IPS-18c (cell line): ENCODE measurements at regions not wholly inside any gene's neighbourhood (a gene's known extent, or its start where the extent isn't known, plus 50 kb on each side); places are given as distances from the start of the nearest gene placed in this dataset.

Experiments used
- H3K4me3 ChIP-seq: 2 replicates; pipeline ENCODE4 v1.7.0; 2013; ENCODE audit warnings: low read depth, mild to moderate bottlenecking, low read length, moderate library complexity; ENCODE audit not compliant: insufficient read depth
- H3K9me3 ChIP-seq: one replicate; pipeline ENCODE4 v1.6.1; 2013; ENCODE audit warnings: mild to moderate bottlenecking, low read length, moderate library complexity; ENCODE audit not compliant: control insufficient read depth, insufficient read depth

GRCh38 chr15:25234831-25235230 lies 204.0 kb downstream of the UBE3A start:
- Histone ChIP-seq H3K4me3 (no peak overlapping the region), H3K9me3 (peaks cover 26% of the 10 kb centered on the region)

GRCh38 chr15:25235391-25235790 lies 203.4 kb downstream of the UBE3A start:
- Histone ChIP-seq H3K9me3 (peaks cover 25% of the 10 kb centered on the region), H3K4me3 (no peak overlapping the region)

- H3K4me3 ChIP-seq: no peak overlapping the region
- H3K9me3 ChIP-seq: peaks cover 26% of the 10 kb centered on the region
Measured at GRCh38 chr15:25236143-25236860, 202.5 kb downstream of the UBE3A start.

- H3K9me3 ChIP-seq: peaks cover 23% of the 10 kb centered on the region
Measured at GRCh38 chr15:25236861-25237155, 202.0 kb downstream of the UBE3A start.

GRCh38 chr15:25237291-25237978 lies 201.4 kb downstream of the UBE3A start:
- peaks cover 26% of the 10 kb centered on the region for H3K9me3 ChIP-seq
- H3K4me3 ChIP-seq: no peak overlapping the region

More at GRCh38 chr15:25236861-25237155, 202.0 kb downstream of the UBE3A start:
- no peak overlapping the region for H3K4me3 ChIP-seq

- no peak overlapping the region for H3K4me3 ChIP-seq
- H3K9me3 ChIP-seq: peaks cover 29% of the 10 kb centered on the region
Measured at GRCh38 chr15:25238126-25238525, 200.7 kb downstream of the UBE3A start.

GRCh38 chr15:25238716-25239470 lies 199.9 kb downstream of the UBE3A start:
- Histone ChIP-seq H3K9me3 (peaks cover 31% of the 10 kb centered on the region), H3K4me3 (no peak overlapping the region)

GRCh38 chr15:25239471-25240345 lies 199.1 kb downstream of the UBE3A start:
- peaks cover 25% of the 10 kb centered on the region for H3K9me3 ChIP-seq
- H3K4me3 ChIP-seq: no peak overlapping the region

- peaks cover 27% of the 10 kb centered on the region for H3K9me3 ChIP-seq
- H3K4me3 ChIP-seq: no peak overlapping the region
Measured at GRCh38 chr15:25240461-25241021, 198.3 kb downstream of the UBE3A start.

GRCh38 chr15:25241241-25241801 lies 197.5 kb downstream of the UBE3A start:
- no peak overlapping the region for H3K4me3 ChIP-seq
- H3K9me3 ChIP-seq: peaks cover 31% of the 10 kb centered on the region

GRCh38 chr15:25242166-25242879 lies 196.5 kb downstream of the UBE3A start:
- Histone ChIP-seq H3K9me3 (peaks cover 35% of the 10 kb centered on the region), H3K4me3 (no peak overlapping the region)

GRCh38 chr15:25242957-25243799 lies 195.6 kb downstream of the UBE3A start:
- Histone ChIP-seq H3K9me3 (peaks cover 35% of the 10 kb centered on the region), H3K4me3 (no peak overlapping the region)

GRCh38 chr15:25243800-25244097 lies 195.1 kb downstream of the UBE3A start:
- H3K9me3 ChIP-seq: peaks cover 32% of the 10 kb centered on the region
- no peak overlapping the region for H3K4me3 ChIP-seq

- Histone ChIP-seq H3K9me3 (peaks cover 32% of the 10 kb centered on the region), H3K4me3 (no peak overlapping the region)
Measured at GRCh38 chr15:25244731-25245585, 193.9 kb downstream of the UBE3A start.
